HG03457 (cell line): ENCODE measurements at regions not wholly inside any gene's neighbourhood (a gene's known extent, or its start where the extent isn't known, plus 50 kb on each side); places are given as distances from the start of the nearest gene placed in this dataset.

Experiments
- ATAC-seq: cut with Tn5 transposase; IDR thresholded peaks from one replicate; pipeline ENCODE4 v1.9.1; 2021; ENCODE audit warnings: moderate number of reproducible peaks; ENCODE audit not compliant: unreplicated experiment

GRCh38 chr13:99122171-99122570 is 78.5 kb upstream of the UBAC2 start:
- no peak for ATAC-seq

- no peak for ATAC-seq
Observed at GRCh38 chr13:99123101-99124045, 77.3 kb upstream of the UBAC2 start.

DNA sequence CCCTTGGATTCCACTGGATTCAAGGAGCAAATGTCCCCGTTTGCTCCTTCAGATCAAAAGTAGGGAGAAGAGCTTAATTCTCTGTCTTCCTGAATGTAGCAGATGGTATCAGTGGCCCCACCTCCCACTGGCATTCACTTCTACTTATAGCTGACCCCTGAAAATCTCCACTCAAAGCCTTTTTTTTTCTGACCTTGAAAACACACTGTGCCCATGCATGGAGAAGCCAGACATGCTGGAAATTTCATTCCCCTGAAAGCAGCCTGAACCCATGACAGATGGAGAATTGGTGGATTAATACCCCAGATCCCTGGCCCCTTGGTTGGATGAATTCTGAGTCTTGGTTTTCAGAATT is 76.6 kb upstream of the UBAC2 start:
- ATAC-seq = no peak

GRCh38 chr13:99124794-99125316 is 75.8 kb upstream of the UBAC2 start:
- ATAC-seq = peak; percentile 55

DNA sequence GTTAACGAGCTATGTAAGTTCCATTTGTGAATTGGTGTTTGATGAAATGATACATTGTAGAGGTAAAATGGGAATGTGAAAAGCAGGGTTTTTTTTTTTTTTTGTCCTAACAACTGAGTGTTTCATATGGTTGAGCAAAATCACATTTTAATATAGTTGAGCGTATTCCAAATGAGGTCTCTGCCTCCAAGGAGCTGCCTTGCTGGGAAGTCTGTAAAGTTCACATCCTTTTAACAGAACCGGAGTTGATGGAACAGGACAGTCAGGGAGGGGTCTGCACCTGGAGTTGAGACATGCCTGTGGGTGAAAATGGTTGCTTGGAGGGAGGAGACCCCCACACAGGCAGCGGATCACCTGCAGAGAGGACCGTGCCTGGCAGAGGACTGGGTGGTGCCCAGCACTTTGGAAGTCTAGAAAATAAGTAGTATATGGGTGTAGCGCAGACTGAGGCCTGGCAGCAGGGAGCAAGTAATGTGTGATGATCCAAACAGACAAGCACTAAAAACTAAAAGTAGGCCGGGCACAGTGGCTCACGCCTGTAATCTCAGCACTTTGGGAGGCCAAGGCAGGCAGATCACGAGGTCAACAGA is 75.2 kb upstream of the UBAC2 start:
- ATAC-seq = no peak

DNA sequence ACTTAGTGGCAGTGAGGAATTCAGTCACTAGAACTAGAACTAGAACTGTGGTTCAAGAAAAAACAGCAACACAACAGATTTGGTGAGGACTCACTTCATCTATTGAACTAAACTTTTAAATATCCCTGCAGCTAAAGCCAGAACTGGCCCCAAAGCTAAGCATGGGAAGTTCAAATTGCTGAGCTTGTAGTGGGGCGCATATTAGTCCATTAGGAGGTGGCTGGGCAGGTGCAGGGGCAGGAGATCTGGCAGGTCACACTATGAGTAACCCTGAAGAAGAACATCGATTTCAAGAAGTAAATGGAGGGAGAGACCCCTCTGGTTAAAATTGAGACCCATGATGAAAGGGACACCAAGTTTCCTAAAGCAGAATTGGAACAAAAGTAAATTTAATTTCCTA is 73.8 kb upstream of the UBAC2 start:
- ATAC-seq = no peak

DNA sequence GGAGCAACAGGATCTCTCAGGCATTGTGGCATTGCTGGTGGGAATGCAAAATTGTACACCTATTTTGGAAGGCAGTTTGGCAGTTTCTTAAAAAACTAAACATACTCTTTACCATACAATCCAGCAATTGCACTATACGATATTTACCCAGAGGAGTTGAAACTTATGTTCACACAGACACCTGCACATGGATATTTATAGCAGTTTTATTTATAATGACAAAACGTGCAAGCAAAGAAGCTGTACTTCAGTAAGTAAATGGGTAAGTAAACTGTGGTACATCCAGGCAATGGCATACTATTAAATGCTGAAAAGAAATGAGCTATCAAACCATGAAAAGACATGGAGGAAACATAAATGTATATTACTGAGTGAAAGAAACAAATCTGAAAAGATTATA is 71.6 kb upstream of the UBAC2 start:
- no peak for ATAC-seq

GRCh38 chr13:99129951-99130350 is 70.7 kb upstream of the UBAC2 start:
- no peak for ATAC-seq

DNA sequence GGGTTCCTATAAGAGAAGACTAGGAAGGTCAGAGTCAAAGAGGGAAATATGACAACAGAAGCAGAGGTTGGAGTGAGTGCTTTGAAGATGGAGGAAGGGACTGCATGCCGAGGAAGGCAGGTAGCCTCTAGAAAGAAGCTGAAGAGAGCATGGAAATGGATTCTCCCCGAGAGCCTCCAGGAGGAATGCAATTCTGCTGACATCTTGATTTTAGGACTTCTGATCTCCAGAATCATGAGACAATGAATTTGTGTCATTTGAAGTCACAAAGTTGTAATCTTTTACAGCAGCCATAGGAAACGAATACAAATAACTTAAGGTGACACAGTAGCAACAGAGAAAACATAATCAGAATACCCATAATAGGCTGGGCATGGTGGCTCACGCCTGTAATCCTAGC is 69.2 kb upstream of the UBAC2 start:
- no peak for ATAC-seq

DNA sequence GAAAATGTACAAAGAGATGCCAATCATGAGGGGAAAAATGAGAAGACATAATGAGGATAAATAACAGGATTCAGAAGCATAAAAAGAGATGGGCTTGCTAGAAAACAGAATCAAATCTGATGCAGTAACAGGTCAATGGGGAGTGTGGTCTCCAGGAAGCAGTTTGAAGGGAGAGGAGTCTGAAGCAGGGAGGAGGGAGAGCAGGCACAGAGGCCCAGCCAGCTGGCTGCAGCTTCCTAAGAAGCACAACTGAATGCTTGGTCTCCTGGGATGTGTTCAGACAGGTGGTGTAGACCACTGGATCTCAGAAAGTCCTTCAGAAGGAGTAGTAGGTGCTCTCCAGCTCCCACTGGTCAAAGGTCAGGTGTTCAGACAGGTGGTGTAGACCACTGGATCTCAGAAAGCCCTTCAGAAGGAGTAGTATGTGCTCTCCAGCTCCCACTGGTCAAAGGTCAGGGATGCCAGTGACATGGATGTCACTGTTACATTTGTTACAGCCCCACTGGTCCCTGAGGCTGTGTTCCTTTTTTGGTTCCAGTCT is 68.3 kb upstream of the UBAC2 start:
- no peak for ATAC-seq

- ATAC-seq = no peak
Observed at GRCh38 chr13:99133230-99133629, 67.4 kb upstream of the UBAC2 start.

- no peak for ATAC-seq
Observed at GRCh38 chr13:99133848-99134247, 66.8 kb upstream of the UBAC2 start.

DNA sequence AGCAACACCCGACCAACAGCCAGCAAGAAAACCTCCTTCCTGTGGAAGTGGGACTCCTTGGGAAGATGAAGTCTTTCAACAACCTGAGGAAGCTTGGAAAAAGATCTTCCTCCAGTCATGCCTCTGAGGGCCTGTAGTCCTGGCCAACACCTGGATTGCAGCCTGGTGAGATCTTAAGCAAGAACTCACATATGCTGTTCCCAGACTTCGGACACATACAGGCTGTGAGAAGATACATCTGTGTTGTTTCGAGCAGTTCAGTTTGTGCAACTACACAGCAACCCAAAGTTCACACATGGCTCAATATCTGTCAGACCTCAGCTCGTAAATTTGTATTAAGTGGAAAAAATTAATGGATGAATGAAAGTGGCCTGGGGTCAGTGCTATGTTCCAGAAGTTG is 65.1 kb upstream of the UBAC2 start:
- ATAC-seq = no peak

DNA sequence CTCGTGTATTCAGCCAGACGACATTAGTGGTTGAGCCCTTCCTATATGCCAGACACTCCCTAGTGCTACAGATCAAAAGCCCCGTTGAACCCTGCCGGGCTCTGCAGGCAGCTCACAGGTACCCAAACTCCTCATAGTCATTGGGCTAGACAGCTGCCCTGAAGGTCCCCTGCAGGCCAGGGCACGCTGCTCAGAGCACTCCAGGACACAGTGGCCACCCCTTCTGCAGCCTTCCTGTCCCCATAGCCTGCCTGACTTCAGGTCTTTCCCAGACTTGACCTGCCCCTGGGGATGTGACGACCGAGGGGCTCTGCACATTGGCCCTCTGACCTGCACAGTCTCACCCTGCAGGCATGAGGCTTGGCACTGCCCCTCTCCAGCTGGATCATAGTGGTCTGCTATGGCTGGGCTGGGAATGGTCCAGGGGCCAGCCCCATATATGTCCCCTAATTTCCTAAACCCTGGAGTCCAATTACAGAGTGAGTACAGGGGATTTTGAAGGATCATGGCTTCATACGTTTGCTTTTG is 64.2 kb upstream of the UBAC2 start:
- ATAC-seq = no peak

GRCh38 chr13:99140831-99141230 is 59.8 kb upstream of the UBAC2 start:
- ATAC-seq = no peak

DNA sequence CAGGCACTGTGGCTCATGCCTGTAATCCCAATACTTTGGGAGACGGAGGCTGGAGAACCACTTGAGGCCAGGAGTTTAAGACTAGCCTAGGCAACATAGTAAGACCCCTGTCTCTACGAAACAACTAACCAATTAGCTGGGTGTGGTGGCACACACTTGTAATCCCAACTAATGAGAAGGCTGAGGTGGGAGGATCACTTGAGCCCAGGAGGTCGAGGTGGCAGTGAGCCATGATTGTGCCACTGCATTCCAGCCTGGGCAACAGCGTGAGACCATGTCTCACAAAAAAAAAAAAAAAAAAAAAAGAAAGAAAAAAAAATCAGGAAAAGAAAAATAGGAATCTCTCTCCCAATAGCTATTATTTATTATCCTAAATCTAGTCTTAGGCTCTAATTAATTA is 56.8 kb upstream of the UBAC2 start:
- ATAC-seq = no peak

DNA sequence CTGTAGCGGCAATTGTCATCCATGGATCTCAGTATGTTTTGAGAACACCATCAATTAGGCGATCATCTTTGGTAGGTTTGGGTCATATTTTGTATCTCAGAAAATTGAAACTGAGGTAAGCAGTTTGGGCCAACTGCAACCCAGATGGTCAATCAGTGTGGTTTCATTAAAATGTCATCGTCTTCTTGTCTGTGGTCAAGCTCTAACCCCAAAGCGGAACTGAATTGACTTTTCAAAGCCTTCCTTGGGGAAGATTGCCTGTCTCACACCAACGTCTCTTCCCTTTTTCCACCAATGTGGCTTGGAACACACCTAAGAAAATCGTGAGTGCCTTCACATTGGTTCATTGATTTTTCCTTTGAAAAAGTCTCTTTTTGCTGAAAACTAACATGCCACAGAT is 56.3 kb upstream of the UBAC2 start:
- peak; percentile 77 for ATAC-seq

DNA sequence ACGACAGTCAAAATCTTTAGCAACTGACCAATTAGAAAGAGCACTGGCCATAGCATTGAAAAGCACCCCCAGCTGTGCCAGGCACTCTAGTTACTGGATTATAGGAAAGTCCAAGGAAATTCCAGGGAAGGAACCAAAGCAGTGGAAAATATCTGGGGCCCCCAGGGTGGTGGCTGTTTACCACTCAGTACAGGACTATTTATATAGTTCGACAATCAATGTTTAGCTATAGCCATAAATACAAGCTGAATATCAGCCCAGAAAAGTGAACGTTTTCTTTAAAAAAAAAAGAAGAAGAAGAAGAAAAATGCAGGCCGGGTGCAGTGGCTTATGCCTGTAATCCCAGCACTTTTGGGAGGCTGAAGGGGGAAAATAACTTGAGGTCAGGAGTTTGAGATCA is 55.2 kb upstream of the UBAC2 start:
- no peak for ATAC-seq

DNA sequence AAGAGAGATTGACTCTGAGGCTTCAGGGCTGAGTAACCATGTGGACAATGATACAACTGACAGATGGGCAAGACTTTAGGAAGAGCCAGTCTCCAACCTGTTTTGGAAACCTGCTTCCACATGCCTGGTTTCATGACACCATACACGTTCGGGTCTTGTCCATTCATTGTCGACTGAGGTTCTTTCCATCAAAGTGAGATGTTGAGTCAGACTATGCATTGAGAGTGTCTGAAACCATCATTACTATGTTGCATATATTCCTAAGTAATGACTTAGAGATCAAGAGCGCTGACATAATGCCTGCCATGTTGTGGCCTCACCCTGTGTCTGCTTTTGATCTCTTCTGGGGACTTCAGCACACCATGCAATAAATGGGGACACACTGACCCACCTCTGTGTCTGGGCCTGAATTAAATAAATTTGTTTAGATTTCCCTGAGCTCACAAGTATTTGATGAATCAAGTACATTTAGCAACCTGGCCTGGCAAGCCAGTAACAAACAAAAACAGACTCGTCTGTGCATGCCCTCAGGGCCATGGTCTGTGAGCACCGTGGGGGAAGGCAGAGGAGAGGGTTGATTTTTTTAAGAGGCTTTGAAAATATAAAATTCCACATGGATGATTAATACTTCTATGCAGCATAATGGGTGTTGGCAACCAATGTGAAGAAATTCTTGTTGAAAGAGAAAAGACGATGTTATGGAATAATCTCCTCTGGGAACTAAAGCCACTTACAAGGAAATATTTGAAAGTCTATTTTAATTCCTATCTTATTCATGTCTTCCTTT is 49.9 kb upstream of the UBAC2 start:
- ATAC-seq = no peak
